ENCODE measurements at regions not wholly inside any gene's neighbourhood (a gene's known extent, or its start where the extent isn't known, plus 50 kb on each side); places are given as distances from the start of the nearest gene placed in this dataset.

DNA sequence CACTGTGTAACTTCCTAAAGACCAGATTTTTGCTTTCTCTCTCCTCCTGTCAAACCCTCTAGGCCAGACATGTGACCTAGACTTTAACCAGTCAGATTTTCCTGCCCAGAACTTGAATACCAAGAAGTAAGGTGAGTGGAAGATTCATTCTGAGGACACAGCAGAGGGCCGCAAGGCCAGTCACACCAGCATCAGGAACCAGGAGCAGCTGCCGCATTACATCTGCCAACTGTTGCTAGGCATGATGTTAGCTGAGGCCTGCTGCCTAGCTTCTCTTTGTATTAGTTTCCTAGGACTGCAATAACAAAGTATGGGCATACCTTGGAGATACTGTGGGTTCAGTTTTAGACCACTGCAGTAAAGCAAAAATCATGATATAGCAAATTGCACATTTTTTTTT, 101.9 kb upstream of the BMP4 start:
- TF ChIP-seq CTCF (IDR thresholded peaks at IDR 0.05) (no peak), POLR2A (IDR thresholded peaks at IDR 0.05) (no peak), POLR2AphosphoS5 (IDR thresholded peaks at IDR 0.05) (no peak)
